HEK293 (cell line): ENCODE measurements at regions not wholly inside any gene's neighbourhood (a gene's known extent, or its start where the extent isn't known, plus 50 kb on each side); places are given as distances from the start of the nearest gene placed in this dataset.

Experiments used
- ATF2 ChIP-seq: fragments of 450-650 bp; formaldehyde crosslinking; IDR thresholded peaks from 2 replicates; pipeline ENCODE4 v1.5.1; 2016; ENCODE audit warnings: missing biosample characterization, missing genetic modification characterization, low read depth
- CTCF ChIP-seq: fragments of 450-650 bp; formaldehyde crosslinking; IDR thresholded peaks from 2 replicates; pipeline ENCODE4 v1.5.1; 2016; ENCODE audit warnings: missing biosample characterization, missing genetic modification characterization
- REST ChIP-seq: fragments of 450-650 bp; formaldehyde crosslinking; IDR thresholded peaks from 2 replicates; pipeline ENCODE4 v1.5.1; 2016; ENCODE audit warnings: missing biosample characterization, missing genetic modification characterization
- TSHZ1 ChIP-seq: fragments of 450-650 bp; formaldehyde crosslinking; IDR thresholded peaks from 2 replicates; pipeline ENCODE4 v1.5.1; 2016; ENCODE audit warnings: missing biosample characterization, missing genetic modification characterization, borderline replicate concordance
- ZBTB11 ChIP-seq: fragments of 450-650 bp; formaldehyde crosslinking; conservative IDR thresholded peaks from 2 replicates; pipeline ENCODE4 v1.5.1; 2016; ENCODE audit warnings: low read depth, missing biosample characterization, missing genetic modification characterization
- ZNF175 ChIP-seq: fragments of 450-650 bp; formaldehyde crosslinking; IDR thresholded peaks from 2 replicates; pipeline ENCODE4 v1.5.1; 2016; ENCODE audit warnings: missing biosample characterization, missing genetic modification characterization
- ZNF518A ChIP-seq: fragments of 450-650 bp; formaldehyde crosslinking; conservative IDR thresholded peaks from 2 replicates; pipeline ENCODE4 v1.5.1; 2016; ENCODE audit warnings: low read depth, missing biosample characterization, missing genetic modification characterization
- ZNF555 ChIP-seq: fragments of 450-650 bp; formaldehyde crosslinking; conservative IDR thresholded peaks from 2 replicates; pipeline ENCODE4 v1.5.1; 2017; ENCODE audit warnings: missing biosample characterization, mild to moderate bottlenecking, missing genetic modification characterization, inconsistent platforms
- ZNF561 ChIP-seq: fragments of 450-650 bp; IDR thresholded peaks from 2 replicates; pipeline ENCODE4 v1.5.1; 2018; ENCODE audit warnings: missing biosample characterization, missing genetic modification characterization, borderline replicate concordance

GRCh38 chr17:79186406-79186805 is 111.8 kb downstream of the ENGASE start:
- no peak for TF ChIP-seq CTCF (tag by site-specific recombination)
- TF ChIP-seq ZNF175 (tag by site-specific recombination) = no peak
- TF ChIP-seq ZNF561 = no peak
- TF ChIP-seq REST (tag by site-specific recombination) = no peak
- no peak for TF ChIP-seq ZBTB11
- TF ChIP-seq TSHZ1 = no peak
- TF ChIP-seq ZNF518A (tag by site-specific recombination) = no peak
- no peak for TF ChIP-seq ZNF555
- TF ChIP-seq ATF2 = no peak
